ENCODE measurements at regions not wholly inside any gene's neighbourhood (a gene's known extent, or its start where the extent isn't known, plus 50 kb on each side); places are given as distances from the start of the nearest gene placed in this dataset.

- no peak for TF ChIP-seq CTCF (IDR thresholded peaks at IDR 0.05)
- Histone ChIP-seq H3K4me3 (ENCODE audit: low read depth in 1 of 2, low read length in 1 of 2) (peak overlapping the region in 1 of 2 experiments; percentile 65), H3K36me3 (no peaks in the 10 kb centered on the region), H3K4me1 (ENCODE audit: control insufficient read depth in 1 of 2, insufficient read depth in 1 of 2, low read depth in 1 of 2, low read length in 1 of 2) (peaks cover 82 to 90% of the 10 kb centered on the region in 2 experiments), H3K9me3 (no peaks in the 10 kb centered on the region), H3K27ac (peak overlapping the region; percentile 100), H3K27me3 (no peaks in the 10 kb centered on the region)
Observed at GRCh38 chr15:31262143-31262530, 64.5 kb upstream of the KLF13 start.

GRCh38 chr15:31262901-31263671 lies 63.5 kb upstream of the KLF13 start:
- H3K9me3 ChIP-seq = no peaks in the 10 kb centered on the region
- H3K27ac ChIP-seq = peak overlapping the region; percentile 100
- no peak for TF ChIP-seq CTCF (IDR thresholded peaks at IDR 0.05)
- H3K27me3 ChIP-seq = no peaks in the 10 kb centered on the region
- H3K4me3 ChIP-seq (ENCODE audit: low read depth in 1 of 2, low read length in 1 of 2) = peak overlapping the region; percentile 58 to 65
- H3K4me1 ChIP-seq (ENCODE audit: control insufficient read depth in 1 of 2, insufficient read depth in 1 of 2, low read depth in 1 of 2, low read length in 1 of 2) = peaks cover 90 to 95% of the 10 kb centered on the region in 2 experiments
- H3K36me3 ChIP-seq = no peaks in the 10 kb centered on the region

- peak overlapping the region; percentile 58 to 65 for H3K4me3 ChIP-seq (ENCODE audit: low read depth in 1 of 2, low read length in 1 of 2)
- H3K27me3 ChIP-seq = no peaks in the 10 kb centered on the region
- TF ChIP-seq CTCF (IDR thresholded peaks at IDR 0.05) = peak; percentile 50
- H3K27ac ChIP-seq = peak overlapping the region; percentile 100
- H3K4me1 ChIP-seq (ENCODE audit: control insufficient read depth in 1 of 2, insufficient read depth in 1 of 2, low read depth in 1 of 2, low read length in 1 of 2) = peaks cover 98 to 100% of the 10 kb centered on the region in 2 experiments
- H3K36me3 ChIP-seq = no peaks in the 10 kb centered on the region
- no peaks in the 10 kb centered on the region for H3K9me3 ChIP-seq
Observed at GRCh38 chr15:31263751-31264558, 62.7 kb upstream of the KLF13 start.

DNA sequence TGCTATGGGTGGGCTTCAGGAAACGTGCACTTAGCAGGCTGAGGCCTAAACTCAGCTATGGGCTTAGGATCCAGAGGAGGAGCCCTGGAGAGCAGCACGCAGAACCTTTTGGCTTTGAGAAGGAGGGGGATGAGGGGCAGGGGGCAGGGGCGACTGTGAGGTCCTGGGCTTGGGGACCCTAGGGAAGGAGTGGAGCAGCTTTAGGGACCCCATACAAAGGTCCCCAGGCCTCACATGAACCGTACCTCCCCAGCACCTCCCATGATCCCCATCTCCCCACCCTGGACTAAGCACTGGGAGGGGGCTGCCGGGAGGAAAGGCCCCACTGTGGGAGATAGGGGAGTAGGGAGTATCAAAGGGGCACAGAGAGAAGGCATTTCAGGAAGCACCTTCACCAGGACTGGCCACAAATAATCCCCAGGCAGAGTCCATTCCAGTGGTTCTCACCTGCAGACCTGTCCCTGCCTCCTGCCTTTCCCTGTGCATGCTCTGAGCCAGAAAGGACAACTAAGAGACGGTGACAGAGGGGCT lies 62.0 kb upstream of the KLF13 start:
- H3K27me3 ChIP-seq = no peaks in the 10 kb centered on the region
- H3K9me3 ChIP-seq = no peaks in the 10 kb centered on the region
- no peaks in the 10 kb centered on the region for H3K36me3 ChIP-seq
- H3K4me1 ChIP-seq (ENCODE audit: control insufficient read depth in 1 of 2, insufficient read depth in 1 of 2, low read depth in 1 of 2, low read length in 1 of 2) = peaks cover 99 to 100% of the 10 kb centered on the region in 2 experiments
- H3K4me3 ChIP-seq (ENCODE audit: low read depth in 1 of 2, low read length in 1 of 2) = peak overlapping the region; percentile 58 to 65
- no peak for TF ChIP-seq CTCF (IDR thresholded peaks at IDR 0.05)
- H3K27ac ChIP-seq = peak overlapping the region; percentile 100

DNA sequence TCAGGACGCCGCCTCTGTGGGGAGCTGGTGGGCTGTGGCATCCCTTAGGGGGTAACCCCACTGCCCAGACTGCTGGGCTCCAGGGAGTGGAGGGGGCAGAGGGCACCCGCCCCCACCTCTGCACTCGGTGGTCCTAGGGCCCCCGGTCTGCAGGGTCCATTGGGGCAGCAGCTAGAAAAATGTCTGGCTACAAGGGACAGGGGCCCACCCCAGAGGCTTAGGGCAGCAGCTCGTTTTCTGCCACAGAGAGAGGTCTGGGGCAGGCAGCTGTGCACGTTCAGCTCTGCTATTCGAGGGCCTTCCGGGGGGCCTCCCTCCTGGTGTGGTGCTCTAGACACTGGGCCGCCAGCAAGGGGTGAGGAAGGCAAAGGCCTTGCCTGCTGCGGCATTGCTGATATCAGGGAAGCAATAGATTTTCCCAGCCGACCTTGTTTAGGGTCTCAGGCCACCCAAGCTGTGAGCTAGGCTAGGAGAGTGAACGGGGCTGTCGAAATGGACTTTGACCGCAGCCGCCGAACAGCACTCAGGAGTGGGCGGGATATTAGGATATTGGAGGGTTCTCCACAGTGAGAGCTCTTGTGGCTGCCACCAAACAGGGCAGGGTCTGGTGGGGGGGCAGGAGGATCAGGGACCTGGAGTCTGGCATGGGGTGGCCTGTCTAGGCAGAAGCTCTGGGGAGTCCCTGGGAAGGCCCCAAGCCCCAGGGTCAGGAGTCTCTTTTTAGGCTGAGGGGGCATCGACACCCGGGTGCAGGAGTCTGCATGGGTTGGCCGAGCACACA lies 61.4 kb upstream of the KLF13 start:
- Histone ChIP-seq H3K36me3 (no peaks in the 10 kb centered on the region), H3K4me3 (ENCODE audit: low read depth in 1 of 2, low read length in 1 of 2) (peak overlapping the region; percentile 58 to 65), H3K27ac (peak overlapping the region; percentile 100), H3K4me1 (ENCODE audit: control insufficient read depth in 1 of 2, insufficient read depth in 1 of 2, low read depth in 1 of 2, low read length in 1 of 2) (peaks cover 99 to 100% of the 10 kb centered on the region in 2 experiments), H3K27me3 (no peaks in the 10 kb centered on the region), H3K9me3 (no peaks in the 10 kb centered on the region)
- TF ChIP-seq CTCF (IDR thresholded peaks at IDR 0.05) = no peak

Measured in neutrophil (primary cell).